H9 (cell line): ENCODE measurements at regions not wholly inside any gene's neighbourhood (a gene's known extent, or its start where the extent isn't known, plus 50 kb on each side); places are given as distances from the start of the nearest gene placed in this dataset.

Source experiments
- DNase-seq: peaks from one replicate; pipeline ENCODE4 v3.0.0-alpha.2; 2017
- H2AFZ ChIP-seq: one replicate; pipeline ENCODE4 v1.6.1; 2013; ENCODE audit warnings: mild to moderate bottlenecking, low read length, control low read depth, moderate library complexity
- H2AK5ac ChIP-seq: 2 replicates; pipeline ENCODE4 v1.6.1; 2013; ENCODE audit warnings: low read length, control low read depth, mixed read lengths; ENCODE audit not compliant: insufficient read length
- H2BK120ac ChIP-seq: one replicate; pipeline ENCODE4 v1.6.1; 2013; ENCODE audit warnings: low read depth, mild to moderate bottlenecking, low read length, control low read depth, inconsistent platforms; ENCODE audit not compliant: poor library complexity, severe bottlenecking
- H2BK12ac ChIP-seq: 2 replicates; pipeline ENCODE4 v1.6.1; 2013; ENCODE audit warnings: low read length, control low read depth, mixed read lengths, low read depth; ENCODE audit not compliant: insufficient read length
- H2BK15ac ChIP-seq: 2 replicates; pipeline ENCODE4 v1.6.1; 2013; ENCODE audit warnings: low read depth, low read length, control low read depth
- H2BK20ac ChIP-seq: one replicate; pipeline ENCODE4 v1.6.1; 2013; ENCODE audit warnings: low read depth, mild to moderate bottlenecking, low read length, control low read depth, inconsistent platforms; ENCODE audit not compliant: poor library complexity, severe bottlenecking
- H2BK5ac ChIP-seq: 2 replicates; pipeline ENCODE4 v1.6.1; 2013; ENCODE audit warnings: low read length, control low read depth, mixed read lengths; ENCODE audit not compliant: insufficient read length
- H3K14ac ChIP-seq: 2 replicates; pipeline ENCODE4 v1.6.1; 2013; ENCODE audit warnings: low read length, control low read depth; ENCODE audit not compliant: insufficient read depth
- H3K18ac ChIP-seq: 2 replicates; pipeline ENCODE4 v1.6.1; 2013; ENCODE audit warnings: low read depth, mild to moderate bottlenecking, mixed read lengths, low read length, control low read depth; ENCODE audit not compliant: insufficient read length
- H3K23ac ChIP-seq: 2 replicates; pipeline ENCODE4 v1.6.1; 2013; ENCODE audit warnings: low read length, control low read depth, mixed read lengths, low read depth; ENCODE audit not compliant: insufficient read length
- H3K23me2 ChIP-seq: 2 replicates; pipeline ENCODE4 v1.6.1; 2013; ENCODE audit warnings: low read depth, mild to moderate bottlenecking, mixed read lengths, low read length, control low read depth; ENCODE audit not compliant: insufficient read length, poor library complexity, severe bottlenecking
- H3K27ac ChIP-seq: 2 replicates; pipeline ENCODE4 v1.5.1; 2013; ENCODE audit warnings: low read length, control low read depth, mixed read lengths, low read depth; ENCODE audit not compliant: insufficient read length
- H3K27me3 ChIP-seq: 2 replicates; pipeline ENCODE4 v1.6.1; 2013; ENCODE audit warnings: low read length, control low read depth, inconsistent platforms; ENCODE audit not compliant: insufficient read depth
- H3K4ac ChIP-seq: 2 replicates; pipeline ENCODE4 v1.6.1; 2013; ENCODE audit warnings: low read depth, mild to moderate bottlenecking, control low read depth, inconsistent platforms, low read length, moderate library complexity
- H3K4me1 ChIP-seq: 2 replicates; pipeline ENCODE4 v1.6.1; 2013; ENCODE audit warnings: low read length, control low read depth, inconsistent platforms; ENCODE audit not compliant: insufficient read depth
- H3K4me2 ChIP-seq: 2 replicates; pipeline ENCODE4 v1.6.1; 2013; ENCODE audit warnings: low read length, control low read depth, mixed read lengths; ENCODE audit not compliant: insufficient read length, insufficient read depth
- H3K56ac ChIP-seq: 2 replicates; pipeline ENCODE4 v1.6.1; 2013; ENCODE audit warnings: low read depth, mild to moderate bottlenecking, mixed read lengths, low read length, control low read depth; ENCODE audit not compliant: insufficient read length
- H3K79me1 ChIP-seq: 2 replicates; pipeline ENCODE4 v1.6.1; 2013; ENCODE audit warnings: low read depth, mild to moderate bottlenecking, moderate library complexity, low read length, control low read depth, inconsistent platforms; ENCODE audit not compliant: insufficient read depth, poor library complexity, severe bottlenecking
- H3K79me2 ChIP-seq: 2 replicates; pipeline ENCODE4 v1.6.1; 2013; ENCODE audit warnings: low read length, control low read depth, inconsistent platforms; ENCODE audit not compliant: insufficient read depth
- H3K9ac ChIP-seq: 2 replicates; pipeline ENCODE4 v1.6.1; 2013; ENCODE audit warnings: low read length, control low read depth, mixed read lengths; ENCODE audit not compliant: insufficient read length; ENCODE audit errors: extremely low read depth
- H3K9me3 ChIP-seq: one replicate; pipeline ENCODE4 v1.6.1; 2013; ENCODE audit warnings: low read depth, low read length, inconsistent platforms; ENCODE audit not compliant: control insufficient read depth
- H3T11ph ChIP-seq: one replicate; pipeline ENCODE4 v1.6.1; 2013; ENCODE audit warnings: mild to moderate bottlenecking, low read length, control low read depth, inconsistent platforms
- H4K20me1 ChIP-seq: one replicate; pipeline ENCODE4 v1.6.1; 2013; ENCODE audit not compliant: control insufficient read depth, insufficient read length, insufficient read depth
- H4K5ac ChIP-seq: 2 replicates; pipeline ENCODE4 v1.6.1; 2013; ENCODE audit warnings: low read depth, mild to moderate bottlenecking, mixed read lengths, low read length, control low read depth; ENCODE audit not compliant: insufficient read length
- H4K8ac ChIP-seq: replicated peaks from 2 replicates; pipeline ENCODE4 v1.6.1; 2013; ENCODE audit warnings: low read length, control low read depth, mixed read lengths, low read depth; ENCODE audit not compliant: insufficient read length
- H4K91ac ChIP-seq: 2 replicates; pipeline ENCODE4 v1.6.1; 2013; ENCODE audit warnings: low read depth, mild to moderate bottlenecking, moderate library complexity, mixed read lengths, low read length, control low read depth; ENCODE audit not compliant: insufficient read length
- H3K27ac Mint-ChIP-seq, 3 experiments: 2 replicates in 2 of 3; 3 replicates in 1 of 3; pipeline ENCODE4 v1.8.0; 2020 to 2021; ENCODE audit warnings: mixed read lengths in 3 of 3, mild to moderate bottlenecking in 1 of 3, moderate library complexity in 1 of 3
- H3K27me3 Mint-ChIP-seq: 2 replicates; pipeline ENCODE4 v1.8.0; 2021; ENCODE audit warnings: low read depth, mild to moderate bottlenecking, moderate library complexity, mixed read lengths
- H3K36me3 Mint-ChIP-seq, 3 experiments: 2 replicates in 2 of 3; 3 replicates in 1 of 3; pipeline ENCODE4 v1.8.0; 2020 to 2021; ENCODE audit warnings: low read depth in 3 of 3, mixed read lengths in 3 of 3; ENCODE audit not compliant: insufficient read depth in 1 of 3
- H3K4me1 Mint-ChIP-seq, 2 experiments: 2 replicates each; pipeline ENCODE4 v1.8.0; 2020; ENCODE audit warnings: mixed read lengths in 2 of 2
- H3K4me3 Mint-ChIP-seq, 2 experiments: 2 replicates in 1 of 2; 3 replicates in 1 of 2; pipeline ENCODE4 v1.8.0; 2020 to 2021; ENCODE audit warnings: mild to moderate bottlenecking in 2 of 2, mixed read lengths in 2 of 2, moderate library complexity in 1 of 2
- H3K9me3 Mint-ChIP-seq, 2 experiments: 2 replicates in 1 of 2; 3 replicates in 1 of 2; pipeline ENCODE4 v1.8.0; 2020; ENCODE audit warnings: mild to moderate bottlenecking in 2 of 2, mixed read lengths in 2 of 2, moderate library complexity in 1 of 2
- CTCF ChIP-seq: fragments of 200-600 bp; sonication (generic); conservative IDR thresholded peaks from 3 replicates; pipeline ENCODE4 v1.8.0; 2021; ENCODE audit warnings: antibody characterized with exemption, mild to moderate bottlenecking
- WGBS: extraction: QIAGEN DNeasy Blood & Tissue Kit; methylation state at CpG from one replicate; pipeline ENCODE4 v1.1.7; 2013; ENCODE audit warnings: missing lambda C conversion rate, low lambda C conversion rate, mixed read lengths; ENCODE audit not compliant: insufficient read length; ENCODE audit errors: extremely low coverage; 5-methylcytosine and 5-hydroxymethylcytosine counted together

GRCh38 chr5:112472614-112473013 is 53.5 kb upstream of the EPB41L4A start:
- Mint-ChIP-seq H3K36me3 (no peaks in the 10 kb centered on the region), H3K27ac (no peak overlapping the region), H3K4me3 (no peak overlapping the region), H3K9me3 (no peaks in the 10 kb centered on the region), H3K27me3 (no peaks in the 10 kb centered on the region), H3K4me1 (no peaks in the 10 kb centered on the region)
- Histone ChIP-seq H4K91ac (no peak overlapping the region), H3K9me3 (no peaks in the 10 kb centered on the region), H3K4ac (no peak overlapping the region), H3K79me2 (no peaks in the 10 kb centered on the region), H2BK120ac (no peak overlapping the region), H2BK5ac (no peak overlapping the region), H4K8ac (no peak overlapping the region), H3T11ph (no peak overlapping the region), H3K14ac (no peak overlapping the region), H2AFZ (no peak overlapping the region), H3K27ac (no peak overlapping the region), H2BK20ac (no peak overlapping the region), H2BK15ac (no peak overlapping the region), H2AK5ac (no peak overlapping the region), H3K4me1 (no peaks in the 10 kb centered on the region), H3K23ac (no peak overlapping the region), H3K79me1 (no peaks in the 10 kb centered on the region), H2BK12ac (no peak overlapping the region), H3K56ac (no peak overlapping the region), H4K5ac (no peak overlapping the region), H3K18ac (no peak overlapping the region), H3K27me3 (no peaks in the 10 kb centered on the region), H3K9ac (no peak overlapping the region), H3K23me2 (no peaks in the 10 kb centered on the region), H4K20me1 (no peaks in the 10 kb centered on the region), H3K4me2 (no peak overlapping the region)
- TF ChIP-seq CTCF, result no peak
- WGBS, result no CpG with 5 or more reads among the region's 6 CpGs
- DNase-seq, result no peak
